ENCODE measurements at regions not wholly inside any gene's neighbourhood (a gene's known extent, or its start where the extent isn't known, plus 50 kb on each side); places are given as distances from the start of the nearest gene placed in this dataset.

DNA sequence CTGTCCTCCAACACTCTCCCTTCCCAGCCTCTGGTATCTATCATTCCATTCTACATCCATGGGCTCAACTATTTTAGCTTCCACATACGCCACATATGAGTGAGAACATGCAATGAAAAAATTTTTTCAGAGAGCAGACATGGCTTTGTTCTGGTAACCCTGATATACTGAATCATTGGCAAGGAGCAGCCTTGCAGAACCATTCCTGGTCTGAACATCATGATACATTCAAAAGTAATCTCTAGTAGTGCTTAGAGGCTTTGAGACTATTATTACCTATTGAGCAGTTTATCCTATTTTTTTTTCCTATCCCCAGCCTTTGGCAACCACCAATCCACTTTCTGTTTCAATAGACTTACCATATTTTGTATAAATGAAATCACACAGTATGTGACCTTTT, 393.1 kb upstream of the KCNH7 start:
- Mint-ChIP-seq H3K4me1 (ENCODE audit: low read depth) (no peaks in the 10 kb centered on the region), H3K27me3 (ENCODE audit: insufficient read depth) (no peaks in the 10 kb centered on the region)

GRCh38 chr2:163213661-163214081, 375.1 kb upstream of the KCNH7 start:
- H3K4me3 Mint-ChIP-seq, result no peak overlapping the region
- H3K36me3 Mint-ChIP-seq (ENCODE audit: low read depth), result no peaks in the 10 kb centered on the region
- H3K4me1 Mint-ChIP-seq (ENCODE audit: low read depth), result no peaks in the 10 kb centered on the region
- H3K9me3 Mint-ChIP-seq, result no peaks in the 10 kb centered on the region
- intact Hi-C loops (cut with micrococcal nuclease), result no loop called here
- no peak for DNase-seq (ENCODE audit: low spot score)
- H3K27ac Mint-ChIP-seq, result no peak overlapping the region
- no peaks in the 10 kb centered on the region for H3K27me3 Mint-ChIP-seq (ENCODE audit: insufficient read depth)

More for the DNA sequence above, 393.1 kb upstream of the KCNH7 start:
- intact Hi-C loops (cut with micrococcal nuclease), result no loop called here
- H3K9me3 Mint-ChIP-seq, result no peaks in the 10 kb centered on the region
- no peak overlapping the region for H3K27ac Mint-ChIP-seq
- no peaks in the 10 kb centered on the region for H3K36me3 Mint-ChIP-seq (ENCODE audit: low read depth)
- no peak for DNase-seq (ENCODE audit: low spot score)
- no peak overlapping the region for H3K4me3 Mint-ChIP-seq

GRCh38 chr2:163210430-163210918, 371.9 kb upstream of the KCNH7 start:
- Mint-ChIP-seq H3K36me3 (ENCODE audit: low read depth) (no peaks in the 10 kb centered on the region), H3K4me3 (no peak overlapping the region), H3K9me3 (no peaks in the 10 kb centered on the region), H3K27me3 (ENCODE audit: insufficient read depth) (no peaks in the 10 kb centered on the region), H3K4me1 (ENCODE audit: low read depth) (no peaks in the 10 kb centered on the region), H3K27ac (no peak overlapping the region)
- intact Hi-C loops (cut with micrococcal nuclease), result no loop called here
- no peak for DNase-seq (ENCODE audit: low spot score)

DNA sequence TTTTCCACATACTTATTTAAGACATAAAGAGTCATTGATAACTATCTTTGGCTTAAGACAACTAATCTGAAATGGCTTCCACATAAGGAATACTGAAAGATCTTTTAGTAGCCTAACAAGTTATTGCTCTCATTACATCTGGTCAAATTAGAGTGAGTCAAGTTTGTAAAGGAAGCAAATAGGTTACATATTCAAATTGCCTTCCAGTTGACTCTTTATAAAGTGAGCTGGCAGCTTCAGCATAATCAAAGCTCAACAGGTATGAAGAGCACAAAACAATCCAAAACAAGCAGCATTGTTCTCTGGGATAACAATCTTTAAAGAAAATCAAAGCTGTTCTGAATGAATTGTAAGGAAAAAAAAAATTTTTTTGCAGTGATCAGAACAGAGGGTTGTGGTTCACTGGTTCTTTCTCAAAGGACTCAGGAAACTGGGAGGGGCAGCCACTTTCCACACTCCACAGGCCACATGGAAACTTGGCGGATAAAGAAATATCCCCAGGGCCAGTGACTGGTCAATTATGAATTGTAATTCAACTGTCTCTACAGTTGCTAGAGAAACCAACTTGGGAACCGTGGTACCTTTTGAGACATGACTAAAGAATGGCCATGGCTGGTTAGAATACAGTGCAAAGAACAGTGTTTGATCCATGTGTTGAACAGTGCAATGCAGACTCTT, 369.3 kb upstream of the KCNH7 start:
- intact Hi-C loops (cut with micrococcal nuclease), result no loop called here
- Mint-ChIP-seq H3K4me1 (ENCODE audit: low read depth) (no peaks in the 10 kb centered on the region), H3K27ac (no peak overlapping the region), H3K9me3 (no peaks in the 10 kb centered on the region), H3K4me3 (no peak overlapping the region), H3K27me3 (ENCODE audit: insufficient read depth) (no peaks in the 10 kb centered on the region), H3K36me3 (ENCODE audit: low read depth) (no peaks in the 10 kb centered on the region)
- no peak for DNase-seq (ENCODE audit: low spot score)

DNA sequence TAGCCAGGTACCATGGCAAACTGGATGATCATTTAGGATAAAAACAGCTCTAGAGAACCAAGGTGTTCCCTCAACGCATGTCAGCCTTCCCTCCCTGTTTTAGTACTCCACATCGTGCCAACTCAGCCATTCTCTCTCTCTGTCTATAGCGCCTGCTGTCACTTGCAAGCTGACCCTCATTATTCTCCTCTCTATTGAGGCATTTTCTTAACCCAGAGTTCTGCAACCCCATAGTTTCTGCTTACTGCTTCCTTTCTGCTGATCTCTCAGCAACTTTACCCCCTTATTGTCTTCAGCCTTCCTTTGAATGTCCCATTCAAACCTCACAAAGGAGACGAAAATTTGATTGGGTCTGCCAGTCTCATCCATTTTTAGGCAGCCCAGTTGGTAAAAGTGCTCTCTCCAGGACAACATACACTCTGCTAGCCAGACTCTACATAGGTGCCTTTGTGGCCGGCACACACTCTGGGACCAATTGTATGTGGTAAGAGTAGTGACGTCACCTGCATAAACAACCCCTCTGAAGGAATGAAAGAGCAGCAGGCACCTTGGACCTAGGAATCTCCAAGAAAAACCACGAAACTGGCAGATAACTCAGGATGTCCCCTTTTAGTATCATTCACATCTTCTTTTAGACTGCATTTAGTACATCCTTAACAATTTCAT, 367.2 kb upstream of the KCNH7 start:
- Mint-ChIP-seq H3K36me3 (ENCODE audit: low read depth) (no peaks in the 10 kb centered on the region), H3K4me3 (no peak overlapping the region), H3K9me3 (no peaks in the 10 kb centered on the region), H3K4me1 (ENCODE audit: low read depth) (no peaks in the 10 kb centered on the region), H3K27me3 (ENCODE audit: insufficient read depth) (no peaks in the 10 kb centered on the region), H3K27ac (no peak overlapping the region)
- no peak for DNase-seq (ENCODE audit: low spot score)
- intact Hi-C loops (cut with micrococcal nuclease), result no loop called here

DNA sequence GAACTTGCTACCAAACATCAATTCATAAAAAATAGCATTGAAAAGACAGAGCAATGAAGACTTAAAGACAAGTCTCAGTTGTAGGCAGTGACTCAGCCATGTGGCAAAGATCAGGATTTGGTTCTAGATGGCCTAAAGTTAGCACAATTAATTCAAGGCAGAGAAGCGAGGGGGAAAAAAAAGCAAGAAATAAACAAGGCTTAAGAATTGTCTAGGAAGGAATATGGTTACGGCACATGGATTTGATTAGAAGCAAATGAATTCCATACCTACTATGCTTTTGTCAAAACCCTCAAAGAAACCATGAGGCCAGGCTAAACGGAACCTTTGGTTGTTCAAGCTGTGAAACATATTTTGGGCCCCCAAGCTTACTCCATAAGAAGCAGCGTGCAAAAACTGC, 362.2 kb upstream of the KCNH7 start:
- intact Hi-C loops (cut with micrococcal nuclease), result no loop called here
- Mint-ChIP-seq H3K4me3 (no peak overlapping the region), H3K9me3 (no peaks in the 10 kb centered on the region)

DNA sequence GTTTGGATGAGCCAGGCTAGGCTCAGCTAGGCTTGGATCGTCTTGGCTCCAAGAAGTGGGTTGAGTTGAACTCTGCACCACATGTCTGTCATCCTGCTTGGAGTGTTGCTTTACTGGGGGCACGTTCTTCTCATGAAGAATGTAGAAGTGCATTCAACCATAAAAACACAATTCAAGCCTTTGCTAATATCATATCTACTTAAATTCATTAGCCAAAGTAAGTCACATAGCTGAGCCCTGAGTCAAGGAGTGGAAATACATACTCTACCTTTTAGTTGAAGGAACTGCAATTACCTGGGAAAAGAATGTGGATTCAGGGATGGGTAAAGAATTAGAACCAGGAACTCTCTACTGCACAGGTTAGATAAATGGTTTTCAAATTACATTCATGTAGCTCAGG, 360.4 kb upstream of the KCNH7 start:
- Mint-ChIP-seq H3K27me3 (ENCODE audit: insufficient read depth) (no peaks in the 10 kb centered on the region), H3K9me3 (no peaks in the 10 kb centered on the region), H3K4me3 (no peak overlapping the region), H3K36me3 (ENCODE audit: low read depth) (no peaks in the 10 kb centered on the region), H3K4me1 (ENCODE audit: low read depth) (no peaks in the 10 kb centered on the region), H3K27ac (no peak overlapping the region)
- DNase-seq (ENCODE audit: low spot score), result no peak
- intact Hi-C loops (cut with micrococcal nuclease), result no loop called here

More for the DNA sequence above, 362.2 kb upstream of the KCNH7 start:
- Mint-ChIP-seq H3K27me3 (ENCODE audit: insufficient read depth) (no peaks in the 10 kb centered on the region), H3K27ac (no peak overlapping the region), H3K36me3 (ENCODE audit: low read depth) (no peaks in the 10 kb centered on the region), H3K4me1 (ENCODE audit: low read depth) (no peaks in the 10 kb centered on the region)
- DNase-seq (ENCODE audit: low spot score), result no peak

GRCh38 chr2:163198007-163198406, 359.4 kb upstream of the KCNH7 start:
- H3K27me3 Mint-ChIP-seq (ENCODE audit: insufficient read depth), result no peaks in the 10 kb centered on the region
- no peak overlapping the region for H3K27ac Mint-ChIP-seq
- H3K36me3 Mint-ChIP-seq (ENCODE audit: low read depth), result no peaks in the 10 kb centered on the region
- H3K4me1 Mint-ChIP-seq (ENCODE audit: low read depth), result no peaks in the 10 kb centered on the region
- no peak overlapping the region for H3K4me3 Mint-ChIP-seq
- no peaks in the 10 kb centered on the region for H3K9me3 Mint-ChIP-seq
- no peak for DNase-seq (ENCODE audit: low spot score)
- intact Hi-C loops (cut with micrococcal nuclease), result no loop called here

GRCh38 chr2:163191372-163191771, 352.8 kb upstream of the KCNH7 start:
- Mint-ChIP-seq H3K9me3 (no peaks in the 10 kb centered on the region), H3K27ac (no peak overlapping the region), H3K27me3 (ENCODE audit: insufficient read depth) (no peaks in the 10 kb centered on the region), H3K36me3 (ENCODE audit: low read depth) (no peaks in the 10 kb centered on the region), H3K4me1 (ENCODE audit: low read depth) (no peaks in the 10 kb centered on the region), H3K4me3 (no peak overlapping the region)
- DNase-seq (ENCODE audit: low spot score), result no peak
- intact Hi-C loops (cut with micrococcal nuclease), result no loop called here

GRCh38 chr2:163187995-163188655, 349.6 kb upstream of the KCNH7 start:
- H3K36me3 Mint-ChIP-seq (ENCODE audit: low read depth), result no peaks in the 10 kb centered on the region
- H3K9me3 Mint-ChIP-seq, result no peaks in the 10 kb centered on the region
- intact Hi-C loops (cut with micrococcal nuclease), result no loop called here
- H3K27me3 Mint-ChIP-seq (ENCODE audit: insufficient read depth), result no peaks in the 10 kb centered on the region
- H3K4me3 Mint-ChIP-seq, result no peak overlapping the region
- no peak overlapping the region for H3K27ac Mint-ChIP-seq
- no peak for DNase-seq (ENCODE audit: low spot score)
- H3K4me1 Mint-ChIP-seq (ENCODE audit: low read depth), result no peaks in the 10 kb centered on the region

DNA sequence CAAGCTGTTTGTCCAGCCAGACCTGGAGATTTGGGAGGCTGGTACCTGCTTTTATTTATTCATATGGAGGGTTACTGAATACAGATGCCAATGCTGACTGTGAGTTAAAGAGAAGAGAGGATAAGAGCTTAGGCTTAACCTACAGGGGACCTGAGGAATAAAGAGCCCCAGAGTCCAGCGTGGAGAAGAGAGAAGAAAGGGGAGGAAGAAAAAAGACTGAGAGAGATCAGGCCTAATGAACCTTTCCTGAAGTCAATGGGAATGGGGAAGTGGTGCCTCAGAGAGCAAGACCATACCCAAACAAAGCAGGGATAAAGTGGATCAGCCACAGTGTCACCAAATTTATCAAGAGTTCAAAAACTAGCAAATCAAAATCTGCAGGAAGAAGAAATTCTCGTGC, 348.6 kb upstream of the KCNH7 start:
- Mint-ChIP-seq H3K9me3 (no peaks in the 10 kb centered on the region), H3K27me3 (ENCODE audit: insufficient read depth) (no peaks in the 10 kb centered on the region), H3K4me1 (ENCODE audit: low read depth) (no peaks in the 10 kb centered on the region), H3K36me3 (ENCODE audit: low read depth) (no peaks in the 10 kb centered on the region), H3K27ac (no peak overlapping the region), H3K4me3 (no peak overlapping the region)
- DNase-seq (ENCODE audit: low spot score), result no peak
- intact Hi-C loops (cut with micrococcal nuclease), result no loop called here

- no peak overlapping the region for H3K27ac Mint-ChIP-seq
- no peaks in the 10 kb centered on the region for H3K9me3 Mint-ChIP-seq
- intact Hi-C loops (cut with micrococcal nuclease), result no loop called here
- no peaks in the 10 kb centered on the region for H3K36me3 Mint-ChIP-seq (ENCODE audit: low read depth)
- H3K4me3 Mint-ChIP-seq, result no peak overlapping the region
- no peaks in the 10 kb centered on the region for H3K4me1 Mint-ChIP-seq (ENCODE audit: low read depth)
- H3K27me3 Mint-ChIP-seq (ENCODE audit: insufficient read depth), result no peaks in the 10 kb centered on the region
- no peak for DNase-seq (ENCODE audit: low spot score)
These were observed 346.6 kb upstream of the KCNH7 start for GRCh38 chr2:163185160-163185559.

DNA sequence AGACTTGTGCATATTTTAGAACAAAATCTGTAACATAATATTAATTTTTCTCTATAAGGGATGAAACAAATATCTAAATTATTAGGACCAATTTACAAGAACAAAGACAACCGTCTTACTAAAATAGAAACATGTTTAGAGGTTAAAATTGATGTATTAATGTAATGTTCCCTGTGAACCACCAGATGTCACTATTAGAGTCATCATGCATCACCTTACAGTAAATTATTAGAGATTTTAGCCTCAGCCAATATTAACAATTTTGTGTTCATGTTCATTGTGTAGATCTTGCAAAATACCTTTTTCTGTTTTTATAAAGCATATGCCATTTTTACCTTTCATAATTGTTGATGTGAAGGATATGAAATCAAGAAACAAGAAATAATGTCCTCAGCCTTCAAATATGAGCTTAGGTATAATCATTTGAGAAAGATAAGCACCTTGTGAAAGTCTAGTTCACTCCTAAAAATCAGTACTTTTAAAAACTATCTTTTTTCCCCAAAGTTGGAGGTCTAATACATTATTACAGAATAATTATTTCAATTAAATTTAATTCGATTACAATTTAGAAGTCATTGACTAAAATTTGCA, 344.3 kb upstream of the KCNH7 start:
- no peak overlapping the region for H3K4me3 Mint-ChIP-seq
- DNase-seq (ENCODE audit: low spot score), result no peak
- intact Hi-C loops (cut with micrococcal nuclease), result no loop called here
- no peak overlapping the region for H3K27ac Mint-ChIP-seq
- no peaks in the 10 kb centered on the region for H3K36me3 Mint-ChIP-seq (ENCODE audit: low read depth)
- H3K9me3 Mint-ChIP-seq, result no peaks in the 10 kb centered on the region
- no peaks in the 10 kb centered on the region for H3K27me3 Mint-ChIP-seq (ENCODE audit: insufficient read depth)
- no peaks in the 10 kb centered on the region for H3K4me1 Mint-ChIP-seq (ENCODE audit: low read depth)
